ENCODE measurements at regions not wholly inside any gene's neighbourhood (a gene's known extent, or its start where the extent isn't known, plus 50 kb on each side); places are given as distances from the start of the nearest gene placed in this dataset.
"Not testable (repeated sequence)": the region's sequence is repeated elsewhere in the genome, so short reads cannot be mapped to it uniquely, and the experiment has no call there.

DNA sequence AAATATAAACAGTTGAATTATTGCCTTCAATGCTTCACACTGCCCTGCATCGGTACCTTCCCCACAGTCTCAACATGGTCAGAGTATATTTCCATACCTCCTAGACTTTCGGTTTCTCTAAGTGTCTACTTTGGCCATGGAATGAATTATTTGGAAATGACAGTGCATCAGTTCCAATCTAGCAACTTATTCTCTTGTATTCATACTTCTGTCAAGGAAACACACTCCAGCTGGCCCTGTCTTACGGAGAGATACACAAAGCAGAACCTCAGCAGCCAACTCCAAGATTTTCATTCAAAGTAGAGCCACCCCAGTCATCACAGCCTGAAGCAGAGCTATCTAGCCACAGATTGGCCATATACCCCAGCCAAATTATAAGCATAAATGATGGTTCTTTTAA, 518.4 kb upstream of the UBE2E2 start:
- intact Hi-C loops (cut with DNase I): no loop called here
- Histone ChIP-seq H3K27ac (ENCODE audit: low read length) (no peak overlapping the region), H3K4me3 (ENCODE audit: low read length) (no peak overlapping the region), H3K4me1 (ENCODE audit: control insufficient read depth, insufficient read depth, low read length) (no peaks in the 10 kb centered on the region), H3K9me3 (ENCODE audit: control insufficient read depth, low read length) (no peaks in the 10 kb centered on the region), H3K27me3 (ENCODE audit: control insufficient read depth, insufficient read depth) (no peaks in the 10 kb centered on the region)
- ATAC-seq: peak in 1 of 2 donors; percentile 63
- WGBS: 47% methylated on average over 3 of the region's 3 CpGs
- peak in 2 of 3 donors; percentile 14 to 36 for DNase-seq

DNA sequence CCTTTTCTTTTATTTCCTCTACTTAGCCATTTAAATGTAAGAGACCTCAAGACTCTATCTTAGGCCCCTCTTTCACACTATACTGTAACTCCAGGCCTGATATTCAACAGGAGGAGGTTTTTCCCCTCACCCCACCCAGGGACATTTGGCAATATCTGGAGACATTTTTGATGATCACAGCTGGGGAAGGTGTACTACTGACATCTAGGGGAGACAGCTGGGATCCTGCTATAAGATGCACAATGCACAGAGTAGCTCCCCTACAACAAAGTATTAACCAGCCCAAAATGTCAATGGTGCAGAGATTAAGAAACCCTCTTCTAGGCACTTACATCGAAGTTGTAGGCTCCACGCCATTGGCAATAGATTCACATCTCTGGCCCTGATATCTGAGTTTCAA, 517.5 kb upstream of the UBE2E2 start:
- intact Hi-C loops (cut with DNase I): no loop called here
- Histone ChIP-seq H3K9me3 (ENCODE audit: control insufficient read depth, low read length) (no peaks in the 10 kb centered on the region), H3K27ac (ENCODE audit: low read length) (no peak overlapping the region), H3K4me1 (ENCODE audit: control insufficient read depth, insufficient read depth, low read length) (no peaks in the 10 kb centered on the region), H3K27me3 (ENCODE audit: control insufficient read depth, insufficient read depth) (no peaks in the 10 kb centered on the region), H3K4me3 (ENCODE audit: low read length) (no peak overlapping the region)
- WGBS: 73% methylated on average over 2 of the region's 2 CpGs
- DNase-seq (no peak), ATAC-seq (no peak)

DNA sequence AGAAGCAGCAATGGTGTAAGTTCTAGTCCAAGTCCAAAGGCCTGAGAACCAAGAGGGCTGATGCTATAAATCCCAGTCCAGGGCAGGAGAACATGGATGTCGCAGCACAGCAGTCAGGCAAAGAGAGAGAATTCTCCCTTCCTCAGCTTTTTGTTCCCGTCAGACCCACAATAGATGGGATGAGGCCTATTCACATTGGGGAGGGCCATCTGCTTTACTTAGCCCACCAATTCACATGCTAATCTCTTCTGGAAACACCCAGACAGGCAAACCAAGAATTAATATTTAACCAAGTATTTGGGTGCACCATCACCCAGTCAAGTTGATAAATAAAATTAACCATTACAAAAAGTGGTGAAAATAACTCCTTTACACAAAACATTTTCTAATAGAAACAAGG, 511.7 kb upstream of the UBE2E2 start:
- intact Hi-C loops (cut with DNase I): no loop called here
- 76% methylated on average over 2 of the region's 2 CpGs for WGBS
- Histone ChIP-seq H3K4me1 (ENCODE audit: control insufficient read depth, insufficient read depth, low read length) (no peaks in the 10 kb centered on the region), H3K9me3 (ENCODE audit: control insufficient read depth, low read length) (no peaks in the 10 kb centered on the region), H3K4me3 (ENCODE audit: low read length) (no peak overlapping the region), H3K27me3 (ENCODE audit: control insufficient read depth, insufficient read depth) (no peaks in the 10 kb centered on the region), H3K27ac (ENCODE audit: low read length) (no peak overlapping the region)
- no peak for ATAC-seq
- DNase-seq: no peak

DNA sequence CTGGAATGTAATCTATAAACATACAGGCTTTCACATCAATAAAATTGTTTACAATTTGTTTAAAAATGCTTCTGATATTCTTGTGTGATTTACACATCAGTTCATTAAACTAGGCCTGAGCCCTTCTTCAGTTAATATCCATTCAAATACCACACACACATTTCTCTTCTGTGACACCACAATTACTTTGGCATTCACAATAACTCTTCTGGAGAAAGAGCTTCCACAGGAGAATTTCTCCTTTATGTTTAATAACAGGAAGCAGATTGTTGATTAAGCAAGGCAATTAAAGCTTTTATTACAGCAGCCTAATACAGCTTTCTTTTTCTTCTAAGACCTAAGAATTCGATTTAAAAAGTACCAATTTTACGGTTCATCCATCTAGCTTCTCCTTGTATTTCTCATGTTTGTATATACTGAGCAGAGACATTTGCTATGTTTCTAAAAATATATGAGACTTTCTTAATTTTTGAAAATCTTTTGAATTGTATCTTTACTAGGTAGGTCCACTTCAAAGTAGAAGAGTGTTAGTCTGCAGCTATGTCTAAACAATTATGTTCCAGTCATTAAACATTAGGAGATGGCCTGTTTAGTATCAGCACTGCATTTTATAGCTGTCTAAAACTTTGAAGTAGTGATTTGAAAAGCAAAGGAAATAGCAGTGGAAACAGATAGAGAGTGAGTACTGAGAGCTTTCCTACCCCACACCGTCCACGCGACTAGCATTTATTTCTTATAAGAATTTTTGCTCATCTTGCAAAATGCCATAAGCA, 511.1 kb upstream of the UBE2E2 start:
- DNase-seq: no peak
- no peaks in the 10 kb centered on the region for H3K9me3 ChIP-seq (ENCODE audit: control insufficient read depth, low read length)
- H3K27me3 ChIP-seq (ENCODE audit: control insufficient read depth, insufficient read depth): no peaks in the 10 kb centered on the region
- no peak overlapping the region for H3K4me3 ChIP-seq (ENCODE audit: low read length)
- intact Hi-C loops (cut with DNase I): no loop called here
- no peak overlapping the region for H3K27ac ChIP-seq (ENCODE audit: low read length)
- 77% methylated on average over 5 of the region's 5 CpGs for WGBS
- no peak for ATAC-seq
- no peaks in the 10 kb centered on the region for H3K4me1 ChIP-seq (ENCODE audit: control insufficient read depth, insufficient read depth, low read length)

DNA sequence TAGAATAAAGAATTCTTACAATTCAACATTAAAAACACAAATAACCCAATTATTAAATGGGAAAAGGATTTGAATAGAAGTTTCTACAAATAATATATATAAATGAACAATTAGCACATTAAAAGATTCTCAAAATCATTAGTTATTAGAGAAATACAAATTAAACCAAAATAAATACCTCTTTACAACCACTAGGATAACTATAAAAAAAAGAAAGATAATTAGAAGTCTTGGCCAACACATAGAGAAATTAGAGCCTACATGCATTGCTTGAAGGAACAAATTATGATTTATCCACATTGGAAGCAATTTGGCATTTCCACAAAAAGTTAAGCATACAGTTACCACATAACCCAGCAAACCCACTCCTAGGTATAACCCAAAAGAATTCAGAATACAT, 502.3 kb upstream of the UBE2E2 start:
- Histone ChIP-seq H3K4me3 (ENCODE audit: low read length) (no peak overlapping the region), H3K27ac (ENCODE audit: low read length) (no peak overlapping the region), H3K27me3 (ENCODE audit: control insufficient read depth, insufficient read depth) (no peaks in the 10 kb centered on the region), H3K9me3 (ENCODE audit: control insufficient read depth, low read length) (no peaks in the 10 kb centered on the region), H3K4me1 (ENCODE audit: control insufficient read depth, insufficient read depth, low read length) (no peaks in the 10 kb centered on the region)
- DNase-seq (no peak), ATAC-seq (no peak)
- intact Hi-C loops (cut with DNase I): no loop called here

DNA sequence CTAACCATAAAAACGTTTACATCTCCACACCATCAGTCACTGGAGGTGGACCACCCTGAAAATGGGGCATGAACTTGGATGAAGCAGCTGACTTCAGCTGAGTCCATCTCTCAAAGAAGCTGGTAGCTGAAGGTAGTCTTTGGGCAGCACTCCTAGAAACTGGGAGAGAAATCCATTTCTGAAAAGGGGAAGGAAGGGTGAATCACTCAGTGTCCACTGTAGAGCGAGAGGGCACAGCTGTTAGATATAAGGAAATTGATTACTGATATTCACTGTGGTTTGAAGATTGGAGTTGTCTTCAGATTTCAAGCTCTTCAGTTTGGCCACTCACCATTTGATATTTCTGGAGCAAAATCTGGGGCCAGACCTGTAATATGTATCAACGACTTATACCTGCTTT, 499.0 kb upstream of the UBE2E2 start:
- H3K27me3 ChIP-seq (ENCODE audit: control insufficient read depth, insufficient read depth): no peaks in the 10 kb centered on the region
- H3K9me3 ChIP-seq (ENCODE audit: control insufficient read depth, low read length): no peaks in the 10 kb centered on the region
- no peaks in the 10 kb centered on the region for H3K4me1 ChIP-seq (ENCODE audit: control insufficient read depth, insufficient read depth, low read length)
- no peak for ATAC-seq
- no peak overlapping the region for H3K27ac ChIP-seq (ENCODE audit: low read length)
- H3K4me3 ChIP-seq (ENCODE audit: low read length): no peak overlapping the region
- no peak for DNase-seq
- intact Hi-C loops (cut with DNase I): no loop called here
- WGBS: 54% methylated on average over 3 of the region's 3 CpGs

DNA sequence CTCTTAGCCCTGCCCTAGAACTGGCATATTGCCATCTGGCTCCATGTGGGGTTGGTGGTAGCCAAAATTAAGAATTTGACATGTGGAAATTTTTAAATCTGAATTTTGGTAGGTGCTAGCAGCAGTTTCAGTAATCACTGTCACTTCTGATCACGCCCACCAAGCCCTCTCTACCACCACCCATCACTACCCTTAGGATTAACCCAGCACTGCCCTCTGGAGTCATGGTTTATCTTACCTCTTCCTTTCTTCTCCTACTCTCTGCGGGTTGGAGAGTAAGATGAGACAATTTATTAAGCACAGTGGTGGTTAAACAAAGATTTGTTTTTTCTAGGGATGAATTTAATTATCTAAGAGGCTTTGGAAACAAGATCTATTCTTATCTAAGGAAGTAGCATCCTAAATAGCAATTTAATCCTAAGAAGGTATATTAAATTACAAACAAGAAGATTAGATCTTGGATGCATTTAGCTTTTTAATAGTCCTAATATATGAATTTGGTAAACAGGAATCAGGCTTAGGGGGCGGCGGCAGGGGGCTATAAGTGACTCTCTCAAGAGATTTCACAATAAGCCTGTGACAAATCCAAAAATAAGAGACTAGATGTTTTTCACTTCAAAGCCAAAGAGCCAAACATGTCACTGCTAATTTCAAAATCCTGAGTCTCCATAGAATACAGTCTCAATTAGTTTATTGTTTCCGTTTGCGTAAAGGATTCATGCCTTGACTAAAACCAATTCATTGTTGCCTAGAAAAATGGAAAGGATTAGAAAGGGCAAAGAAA, 498.4 kb upstream of the UBE2E2 start:
- no peaks in the 10 kb centered on the region for H3K9me3 ChIP-seq (ENCODE audit: control insufficient read depth, low read length)
- H3K4me1 ChIP-seq (ENCODE audit: control insufficient read depth, insufficient read depth, low read length): no peaks in the 10 kb centered on the region
- intact Hi-C loops (cut with DNase I): no loop called here
- no peak for DNase-seq
- no peak for ATAC-seq
- no peak overlapping the region for H3K4me3 ChIP-seq (ENCODE audit: low read length)
- H3K27ac ChIP-seq (ENCODE audit: low read length): no peak overlapping the region
- H3K27me3 ChIP-seq (ENCODE audit: control insufficient read depth, insufficient read depth): no peaks in the 10 kb centered on the region
- 80% methylated on average over 6 of the region's 6 CpGs for WGBS

DNA sequence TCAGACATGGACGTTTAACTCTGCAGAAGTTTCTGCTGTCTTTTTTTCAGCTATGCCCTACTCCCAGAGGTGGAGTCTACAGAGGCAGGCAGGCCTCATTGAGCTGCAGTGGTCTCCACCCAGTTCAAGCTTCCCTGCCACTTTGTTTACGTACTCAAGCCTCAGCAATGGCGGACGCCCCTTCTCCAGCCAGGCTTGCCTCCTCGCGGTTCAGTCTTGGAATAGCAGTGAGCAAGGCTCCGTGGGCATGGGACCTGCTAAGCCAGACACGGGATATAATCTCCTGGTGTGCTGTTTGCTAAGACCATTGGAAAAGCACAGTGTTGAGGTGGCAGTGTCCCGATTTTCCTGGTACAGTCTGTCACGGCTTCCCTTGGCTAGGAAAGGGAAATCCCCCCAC, 496.2 kb upstream of the UBE2E2 start:
- H3K4me1 ChIP-seq (ENCODE audit: control insufficient read depth, insufficient read depth, low read length); intact Hi-C loops (cut with DNase I); DNase-seq; H3K27ac ChIP-seq (ENCODE audit: low read length); H3K9me3 ChIP-seq (ENCODE audit: control insufficient read depth, low read length); H3K4me3 ChIP-seq (ENCODE audit: low read length); H3K27me3 ChIP-seq (ENCODE audit: control insufficient read depth, insufficient read depth); ATAC-seq: not testable (repeated sequence)
- 89% methylated on average over 10 of the region's 10 CpGs for WGBS

DNA sequence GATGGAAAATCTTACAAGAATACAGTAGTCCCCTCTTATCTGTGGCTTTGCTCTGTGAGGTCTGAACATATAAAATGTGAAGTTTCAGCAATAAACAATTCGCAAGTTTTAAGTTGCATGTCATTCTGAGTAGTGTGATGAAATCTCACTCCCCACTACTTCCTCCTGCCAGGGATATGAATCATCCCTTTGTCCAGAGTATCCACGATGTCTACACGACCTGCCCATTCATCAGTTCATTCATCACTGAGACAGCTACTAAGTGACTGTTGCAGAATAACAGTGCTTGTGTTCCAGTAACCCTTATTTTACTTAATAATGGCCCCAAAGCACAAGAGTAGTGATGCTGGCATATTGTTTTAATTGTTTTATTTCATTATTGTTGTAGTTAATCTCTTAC, 489.2 kb upstream of the UBE2E2 start:
- H3K27ac ChIP-seq (ENCODE audit: low read length): no peak overlapping the region
- H3K4me3 ChIP-seq (ENCODE audit: low read length): no peak overlapping the region
- no peaks in the 10 kb centered on the region for H3K9me3 ChIP-seq (ENCODE audit: control insufficient read depth, low read length)
- no peaks in the 10 kb centered on the region for H3K4me1 ChIP-seq (ENCODE audit: control insufficient read depth, insufficient read depth, low read length)
- intact Hi-C loops (cut with DNase I): no loop called here
- WGBS: 20% methylated on average over 3 of the region's 3 CpGs
- ATAC-seq: no peak
- DNase-seq: no peak
- H3K27me3 ChIP-seq (ENCODE audit: control insufficient read depth, insufficient read depth): no peaks in the 10 kb centered on the region

DNA sequence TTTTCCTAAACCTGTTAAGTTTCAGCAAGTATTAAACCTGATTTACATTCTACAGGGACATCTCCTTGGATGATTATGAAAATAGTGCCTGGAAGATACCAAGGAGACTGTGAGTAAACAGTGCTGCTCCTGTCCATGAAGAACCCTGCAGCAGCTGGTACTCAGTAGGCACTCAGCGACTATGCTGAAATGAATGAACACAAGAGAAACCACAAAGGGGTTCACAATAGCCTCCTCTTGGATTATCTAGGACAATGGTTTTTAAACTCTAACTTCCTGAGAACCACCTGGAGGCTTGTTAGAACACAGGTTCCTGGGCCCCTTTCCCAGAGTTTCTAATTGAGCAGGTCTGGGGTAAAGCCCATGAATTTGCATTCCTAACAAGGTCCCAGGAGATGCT, 488.4 kb upstream of the UBE2E2 start:
- Histone ChIP-seq H3K4me1 (ENCODE audit: control insufficient read depth, insufficient read depth, low read length) (no peaks in the 10 kb centered on the region), H3K27me3 (ENCODE audit: control insufficient read depth, insufficient read depth) (no peaks in the 10 kb centered on the region), H3K4me3 (ENCODE audit: low read length) (no peak overlapping the region), H3K9me3 (ENCODE audit: control insufficient read depth, low read length) (no peaks in the 10 kb centered on the region), H3K27ac (ENCODE audit: low read length) (no peak overlapping the region)
- 81% methylated on average over 1 of the region's 1 CpG for WGBS
- DNase-seq (no peak), ATAC-seq (no peak)
- intact Hi-C loops (cut with DNase I): no loop called here

DNA sequence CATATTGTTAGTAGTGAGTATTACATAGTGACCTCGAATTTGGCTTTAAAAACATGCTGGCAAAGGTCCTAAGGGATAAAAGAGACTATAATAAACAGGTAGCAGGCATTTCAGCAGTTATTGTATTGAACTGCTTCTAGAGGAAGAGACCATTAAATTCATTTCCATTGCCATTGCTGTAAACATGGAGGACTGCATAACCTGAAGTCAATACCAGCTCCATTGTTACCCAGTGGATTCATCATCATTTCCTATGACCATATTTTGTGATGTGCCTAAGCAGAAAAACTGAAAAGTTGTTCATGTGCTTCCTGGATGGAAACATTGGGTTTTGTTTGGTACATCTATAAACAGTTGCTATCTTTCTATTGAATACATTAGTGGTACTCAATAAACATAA, 482.5 kb upstream of the UBE2E2 start:
- WGBS: 30% methylated on average over 1 of the region's 1 CpG

More for the DNA sequence above, 482.5 kb upstream of the UBE2E2 start:
- Histone ChIP-seq H3K4me1 (ENCODE audit: control insufficient read depth, insufficient read depth, low read length) (no peaks in the 10 kb centered on the region), H3K9me3 (ENCODE audit: control insufficient read depth, low read length) (no peaks in the 10 kb centered on the region), H3K27me3 (ENCODE audit: control insufficient read depth, insufficient read depth) (no peaks in the 10 kb centered on the region), H3K27ac (ENCODE audit: low read length) (no peak overlapping the region), H3K4me3 (ENCODE audit: low read length) (no peak overlapping the region)
- no peak for ATAC-seq
- no peak for DNase-seq
- intact Hi-C loops (cut with DNase I): no loop called here

Measured in right cardiac atrium (tissue), 5 donors.